ENCODE measurements at regions not wholly inside any gene's neighbourhood (a gene's known extent, or its start where the extent isn't known, plus 50 kb on each side); places are given as distances from the start of the nearest gene placed in this dataset.
"Not testable (repeated sequence)": the region's sequence is repeated elsewhere in the genome, so short reads cannot be mapped to it uniquely, and the experiment has no call there.

DNA sequence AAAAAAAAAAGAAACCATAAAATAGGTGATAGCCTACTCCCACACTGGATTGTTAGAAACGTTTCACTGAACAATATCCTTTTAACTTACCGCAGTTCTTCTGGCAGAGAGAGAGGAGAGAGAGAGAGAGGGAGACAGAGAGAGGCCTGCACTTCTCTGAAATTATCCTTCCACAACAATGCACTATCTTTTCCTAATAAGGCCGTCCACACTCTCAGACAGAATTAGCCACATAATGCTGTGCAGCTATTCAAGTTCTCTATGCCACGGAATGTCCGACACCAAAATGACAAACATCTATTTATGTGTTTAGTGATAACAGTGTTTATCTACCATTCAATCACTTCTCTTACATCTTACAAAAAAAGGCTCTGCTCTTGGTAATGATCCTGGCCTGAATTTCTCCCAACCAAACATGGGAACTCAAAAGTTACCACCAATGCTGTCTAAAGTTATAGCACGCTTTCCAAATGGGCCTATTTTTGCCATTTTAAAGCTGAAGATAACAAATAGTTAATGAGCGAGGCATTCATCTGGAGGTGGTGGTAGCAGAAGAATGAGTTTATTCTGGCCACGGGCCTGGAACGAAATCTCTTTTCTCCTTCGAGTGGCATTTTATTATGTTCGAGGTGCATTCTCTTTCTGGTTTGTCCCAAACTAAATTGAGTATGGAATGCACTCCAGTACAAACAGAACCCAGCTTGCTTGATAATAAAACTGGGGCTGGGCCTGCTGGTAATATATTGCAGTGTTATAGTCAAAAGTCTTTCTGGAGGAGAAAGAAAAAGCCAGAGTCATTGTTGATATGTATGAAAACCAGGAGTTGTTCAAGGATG, 160.2 kb upstream of the SVIL start:
- DNase-seq (ENCODE audit: low read depth in 2 of 2): no peak

GRCh38 chr10:29791773-29792172, 157.0 kb upstream of the SVIL start:
- no peak for DNase-seq (ENCODE audit: low read depth in 2 of 2)

DNA sequence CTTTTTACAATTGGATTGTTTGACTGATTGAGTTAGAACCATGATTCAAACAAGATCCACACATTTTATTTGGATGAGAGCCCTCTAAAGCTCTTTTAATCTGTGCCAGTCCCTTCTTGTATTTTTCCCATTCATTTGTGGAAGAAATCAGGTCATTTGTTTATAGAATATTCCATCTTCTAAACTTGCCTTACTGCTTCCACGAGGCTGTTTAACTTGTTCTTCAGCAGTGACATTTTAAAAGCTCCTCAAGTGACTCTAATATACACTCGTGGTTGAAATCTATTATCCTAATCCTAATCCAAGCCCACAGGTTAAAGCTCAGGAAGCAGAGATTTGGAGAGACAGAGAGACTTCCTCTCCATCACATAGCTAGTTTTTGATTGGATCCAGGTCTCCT, 155.4 kb upstream of the SVIL start:
- no peak for DNase-seq (ENCODE audit: low read depth in 2 of 2)

DNA sequence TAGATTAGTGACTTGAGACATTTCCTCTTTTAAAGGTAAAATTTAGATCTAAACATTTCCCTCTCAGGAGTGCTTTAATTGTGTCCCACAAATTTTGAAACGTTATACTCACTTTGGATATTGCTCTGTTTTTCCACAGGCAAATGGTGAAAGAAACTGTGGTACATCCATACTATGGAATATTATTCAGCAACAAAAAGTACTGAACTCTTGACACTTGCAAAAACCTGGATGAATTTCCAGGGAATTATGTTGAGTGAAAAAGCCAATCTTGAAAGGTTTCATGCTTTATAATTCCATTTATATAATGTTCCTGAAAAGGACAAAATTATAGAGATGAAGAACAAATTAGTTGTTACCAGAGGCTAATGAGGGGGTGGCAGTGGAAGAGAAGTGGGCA, 153.3 kb upstream of the SVIL start:
- no peak for DNase-seq (ENCODE audit: low read depth in 2 of 2)

DNA sequence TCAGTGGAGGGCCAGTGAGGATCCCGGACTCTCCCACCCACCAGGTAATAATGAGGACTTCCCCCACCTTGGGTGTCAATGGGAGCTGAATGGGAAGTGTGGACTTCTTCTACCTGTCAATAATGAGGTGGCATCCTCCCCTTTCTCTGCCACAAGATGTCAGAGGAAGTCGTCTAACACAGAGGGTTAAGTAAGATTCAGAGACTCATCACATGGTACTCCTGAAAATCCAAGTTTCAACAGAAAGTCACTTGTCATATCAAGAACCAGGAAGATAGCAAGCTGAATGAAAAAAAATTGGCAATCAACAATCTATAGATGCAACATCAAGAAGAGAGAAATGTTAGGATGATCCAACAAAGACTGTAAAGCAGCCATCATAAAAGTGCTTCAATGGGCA, 150.9 kb upstream of the SVIL start:
- DNase-seq (ENCODE audit: low read depth in 2 of 2): no peak

- DNase-seq (ENCODE audit: low read depth in 2 of 2): no peak
These were observed 149.5 kb upstream of the SVIL start for GRCh38 chr10:29784175-29784773.

DNA sequence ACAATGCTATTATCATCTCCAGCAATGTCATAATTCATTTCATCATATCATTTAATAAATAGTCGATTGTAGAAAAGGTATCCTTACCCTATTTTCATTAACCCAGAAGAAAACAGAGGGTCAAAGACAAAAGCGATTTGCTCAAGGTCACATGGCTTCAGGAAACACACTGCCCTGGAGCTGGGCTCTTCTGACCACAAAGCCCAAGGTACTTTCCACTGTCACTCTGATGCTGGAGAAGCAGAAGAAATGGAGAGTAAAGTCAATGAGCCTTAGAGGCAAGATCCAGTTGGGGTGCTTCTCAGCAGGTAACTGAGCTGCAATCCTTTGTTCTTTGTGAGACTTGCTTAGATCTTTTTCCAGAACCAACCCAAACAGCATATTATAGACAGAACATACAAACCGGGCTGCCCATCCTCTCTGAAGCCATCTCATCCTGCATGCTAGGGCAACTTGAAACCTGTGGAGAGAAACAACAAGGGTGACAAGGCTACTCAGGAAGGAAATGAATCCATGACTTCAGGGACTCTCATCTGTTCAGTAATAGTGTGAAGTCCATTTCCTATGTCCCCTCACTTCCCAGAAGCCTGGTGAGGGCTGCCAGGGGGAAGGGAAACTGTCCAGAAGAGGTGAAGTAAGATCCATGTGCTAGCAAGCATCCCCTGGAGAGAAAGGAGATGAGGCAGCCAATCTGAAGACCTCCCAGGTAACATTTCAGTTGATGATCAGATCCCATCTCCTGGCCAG, 148.6 kb upstream of the SVIL start:
- no peak for DNase-seq (ENCODE audit: low read depth in 2 of 2)

GRCh38 chr10:29780639-29781038, 145.9 kb upstream of the SVIL start:
- no peak for DNase-seq (ENCODE audit: low read depth in 2 of 2)

DNA sequence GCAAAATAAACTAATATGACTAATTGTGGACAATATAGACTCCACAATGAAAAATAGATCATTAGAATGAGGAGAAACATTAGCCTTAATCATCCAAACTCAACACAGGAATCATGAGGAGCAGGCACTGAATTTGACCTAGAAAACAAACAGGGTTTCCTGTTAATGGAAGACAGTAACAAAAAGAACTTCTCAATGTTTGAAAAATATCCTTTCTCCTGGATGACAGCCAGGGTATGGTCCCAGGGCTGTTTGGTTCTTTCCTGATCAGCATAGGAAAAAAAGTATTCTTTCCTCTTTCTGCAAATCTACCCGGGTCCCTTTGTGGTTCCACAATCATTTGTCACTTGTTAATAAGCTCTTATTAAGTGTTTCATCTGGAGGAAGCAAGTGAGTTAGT, 145.3 kb upstream of the SVIL start:
- no peak for DNase-seq (ENCODE audit: low read depth in 2 of 2)

GRCh38 chr10:29776246-29776645, 141.5 kb upstream of the SVIL start:
- no peak for DNase-seq (ENCODE audit: low read depth in 2 of 2)

GRCh38 chr10:29774475-29774874, 139.7 kb upstream of the SVIL start:
- no peak for DNase-seq (ENCODE audit: low read depth in 2 of 2)

- DNase-seq (ENCODE audit: low read depth in 2 of 2): no peak
These were observed 138.9 kb upstream of the SVIL start for GRCh38 chr10:29773675-29774091.

GRCh38 chr10:29772403-29772802, 137.6 kb upstream of the SVIL start:
- DNase-seq (ENCODE audit: low read depth in 2 of 2): no peak

GRCh38 chr10:29771376-29771775, 136.6 kb upstream of the SVIL start:
- DNase-seq (ENCODE audit: low read depth in 2 of 2): no peak

- DNase-seq (ENCODE audit: low read depth in 2 of 2): not testable (repeated sequence)
These were observed 134.5 kb upstream of the SVIL start for GRCh38 chr10:29769277-29769676.

- no peak for DNase-seq (ENCODE audit: low read depth in 2 of 2)
These were observed 133.2 kb upstream of the SVIL start for GRCh38 chr10:29767968-29768367.

- no peak for DNase-seq (ENCODE audit: low read depth in 2 of 2)
These were observed 132.0 kb upstream of the SVIL start for GRCh38 chr10:29766753-29767152.

DNA sequence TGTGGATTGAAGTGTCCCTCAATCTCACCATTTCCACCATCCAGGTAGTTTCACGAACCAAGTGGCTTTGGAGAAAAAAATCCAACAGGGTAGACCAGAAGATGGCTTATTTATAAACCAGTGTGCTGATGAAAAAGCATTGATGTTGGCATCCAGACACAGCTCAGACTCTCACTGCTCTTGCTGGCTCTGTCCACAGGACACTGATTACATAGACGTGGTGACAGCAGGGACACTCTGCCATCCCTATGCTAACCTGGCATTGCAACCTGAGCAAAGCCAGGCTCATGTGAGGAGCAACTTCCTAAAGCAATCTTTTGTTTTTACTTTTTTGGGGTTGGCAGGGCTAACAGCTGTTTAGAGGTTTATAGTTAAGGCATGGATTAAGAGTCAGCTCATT, 130.6 kb upstream of the SVIL start:
- DNase-seq (ENCODE audit: low read depth in 2 of 2): no peak

DNA sequence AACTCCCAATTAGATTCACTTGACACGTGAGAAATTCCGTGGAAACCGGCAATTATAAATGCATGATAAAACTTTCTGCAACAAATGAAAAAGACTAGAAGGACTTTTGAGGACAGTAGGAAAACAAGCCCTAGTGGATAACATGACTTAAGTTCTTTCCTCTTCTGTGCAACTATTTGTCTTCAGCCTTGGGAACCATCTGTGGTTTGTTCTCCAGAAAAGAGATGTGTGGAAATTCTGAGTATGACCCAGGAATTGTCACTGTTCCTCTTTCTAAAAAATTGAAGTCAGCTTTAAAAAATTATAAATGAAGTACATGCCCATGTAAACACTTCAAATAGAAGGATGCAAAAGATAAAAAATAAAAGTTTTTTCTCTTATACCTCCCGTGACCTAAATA, 128.6 kb upstream of the SVIL start:
- DNase-seq (ENCODE audit: low read depth in 2 of 2): no peak

- no peak for DNase-seq (ENCODE audit: low read depth in 2 of 2)
These were observed 127.1 kb upstream of the SVIL start for GRCh38 chr10:29761916-29762315.

- DNase-seq (ENCODE audit: low read depth in 2 of 2): no peak
These were observed 125.5 kb upstream of the SVIL start for GRCh38 chr10:29760138-29760900.

Data from activated CD8-positive, alpha-beta memory T cell treated with anti-CD3 and anti-CD28 coated beads for 4 hours (primary cell).